ENCODE measurements at regions not wholly inside any gene's neighbourhood (a gene's known extent, or its start where the extent isn't known, plus 50 kb on each side); places are given as distances from the start of the nearest gene placed in this dataset.

- TF ChIP-seq CTCF (IDR thresholded peaks at IDR 0.05; ENCODE audit: borderline replicate concordance), result no peak
- Histone ChIP-seq H3K9me3 (replicated peaks) (no peaks in the 10 kb centered on the region), H3K4me3 (no peak overlapping the region), H3K36me3 (no peaks in the 10 kb centered on the region), H3K27me3 (ENCODE audit: low read depth) (no peaks in the 10 kb centered on the region), H3K27ac (replicated peaks) (no peak overlapping the region), H3K4me1 (no peaks in the 10 kb centered on the region)
- DNase-seq, result no peak
- intact Hi-C loops (cut with micrococcal nuclease), result no loop called here
Observed at GRCh38 chr3:177249203-177249602, 51.9 kb upstream of the TBL1XR1 start.

DNA sequence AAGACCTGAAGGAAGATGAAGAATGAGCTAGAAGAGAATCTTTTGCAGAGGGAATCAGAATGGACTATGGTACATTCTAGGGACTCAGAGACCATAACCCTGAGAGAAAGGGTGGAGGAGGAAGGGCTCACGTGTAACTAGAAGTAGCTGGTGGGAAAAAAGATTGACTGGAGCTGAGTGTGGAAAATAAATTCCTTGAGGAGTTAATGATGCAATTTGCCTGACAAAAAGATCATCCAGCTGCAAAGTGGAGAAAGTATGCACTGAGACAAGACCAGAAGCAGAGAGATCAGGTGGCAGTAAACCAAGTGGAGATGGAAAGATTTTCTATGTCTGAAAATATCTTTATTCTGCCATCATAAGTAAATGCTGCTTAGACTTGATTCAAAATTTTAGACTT, 52.9 kb upstream of the TBL1XR1 start:
- no peak overlapping the region for H3K4me3 ChIP-seq
- no peak for DNase-seq
- H3K36me3 ChIP-seq, result no peaks in the 10 kb centered on the region
- H3K4me1 ChIP-seq, result no peaks in the 10 kb centered on the region
- H3K9me3 ChIP-seq (replicated peaks), result no peaks in the 10 kb centered on the region
- no peak for TF ChIP-seq CTCF (IDR thresholded peaks at IDR 0.05; ENCODE audit: borderline replicate concordance)
- no peak overlapping the region for H3K27ac ChIP-seq (replicated peaks)
- intact Hi-C loops (cut with micrococcal nuclease), result no loop called here
- no peaks in the 10 kb centered on the region for H3K27me3 ChIP-seq (ENCODE audit: low read depth)

- no peak for DNase-seq
- Histone ChIP-seq H3K4me3 (no peak overlapping the region), H3K27me3 (ENCODE audit: low read depth) (no peaks in the 10 kb centered on the region), H3K36me3 (no peaks in the 10 kb centered on the region), H3K9me3 (replicated peaks) (no peaks in the 10 kb centered on the region), H3K4me1 (no peaks in the 10 kb centered on the region), H3K27ac (replicated peaks) (no peak overlapping the region)
- intact Hi-C loops (cut with micrococcal nuclease), result no loop called here
- no peak for TF ChIP-seq CTCF (IDR thresholded peaks at IDR 0.05; ENCODE audit: borderline replicate concordance)
Observed at GRCh38 chr3:177251755-177252154, 54.5 kb upstream of the TBL1XR1 start.

GRCh38 chr3:177257006-177257405, 59.7 kb upstream of the TBL1XR1 start:
- H3K27ac ChIP-seq (replicated peaks), result no peak overlapping the region
- no peak for TF ChIP-seq CTCF (IDR thresholded peaks at IDR 0.05; ENCODE audit: borderline replicate concordance)
- no peaks in the 10 kb centered on the region for H3K36me3 ChIP-seq
- no peaks in the 10 kb centered on the region for H3K4me1 ChIP-seq
- H3K27me3 ChIP-seq (ENCODE audit: low read depth), result no peaks in the 10 kb centered on the region
- no peaks in the 10 kb centered on the region for H3K9me3 ChIP-seq (replicated peaks)
- DNase-seq, result no peak
- no peak overlapping the region for H3K4me3 ChIP-seq
- intact Hi-C loops (cut with micrococcal nuclease), result no loop called here

DNA sequence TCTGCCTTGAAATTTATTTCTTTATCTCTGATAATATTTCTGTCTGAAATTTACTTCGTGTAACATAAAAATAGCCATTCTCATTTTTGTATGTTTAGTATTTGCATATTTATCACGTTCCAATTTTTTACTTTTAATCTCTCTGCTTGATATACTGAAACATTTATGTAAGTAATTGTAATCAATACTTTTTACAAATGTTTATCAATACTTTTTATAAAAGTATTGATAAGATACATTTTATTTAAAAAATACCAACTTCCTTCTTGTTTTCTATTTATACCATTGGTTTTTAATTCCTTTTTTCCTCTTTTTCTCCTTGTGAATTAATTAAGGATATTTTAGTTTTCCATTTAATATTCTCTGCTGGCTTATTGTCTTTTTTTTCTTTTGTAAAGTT, 60.3 kb upstream of the TBL1XR1 start:
- DNase-seq, result no peak
- Histone ChIP-seq H3K4me3 (no peak overlapping the region), H3K36me3 (no peaks in the 10 kb centered on the region), H3K27me3 (ENCODE audit: low read depth) (no peaks in the 10 kb centered on the region), H3K27ac (replicated peaks) (no peak overlapping the region), H3K9me3 (replicated peaks) (no peaks in the 10 kb centered on the region), H3K4me1 (no peaks in the 10 kb centered on the region)
- intact Hi-C loops (cut with micrococcal nuclease), result no loop called here
- no peak for TF ChIP-seq CTCF (IDR thresholded peaks at IDR 0.05; ENCODE audit: borderline replicate concordance)

GRCh38 chr3:177262396-177262795, 65.1 kb upstream of the TBL1XR1 start:
- Histone ChIP-seq H3K9me3 (replicated peaks) (no peaks in the 10 kb centered on the region), H3K27me3 (ENCODE audit: low read depth) (no peaks in the 10 kb centered on the region), H3K4me1 (peaks cover 6% of the 10 kb centered on the region), H3K4me3 (no peak overlapping the region), H3K36me3 (no peaks in the 10 kb centered on the region), H3K27ac (replicated peaks) (no peak overlapping the region)
- intact Hi-C loops (cut with micrococcal nuclease), result no loop called here
- no peak for DNase-seq
- TF ChIP-seq CTCF (IDR thresholded peaks at IDR 0.05; ENCODE audit: borderline replicate concordance), result no peak

Data from left ventricle myocardium inferior (tissue), 1 donor.